Esophagus squamous epithelium (tissue), 4 donors: ENCODE measurements at regions not wholly inside any gene's neighbourhood (a gene's known extent, or its start where the extent isn't known, plus 50 kb on each side); places are given as distances from the start of the nearest gene placed in this dataset.

Source experiments
- CTCF ChIP-seq, 6 experiments: fragments of 450-650 bp in 4 of 6; fragments of 200-600 bp in 2 of 6; sonication (generic) in 2 of 6; IDR thresholded peaks; one replicate each; pipeline ENCODE4 v1.5.1; 2016 to 2019; ENCODE audit warnings: antibody characterized with exemption in 6 of 6, mild to moderate bottlenecking in 4 of 6, moderate library complexity in 4 of 6
- POLR2A ChIP-seq, 4 donors: fragments of 450-650 bp; IDR thresholded peaks; one replicate each; pipeline ENCODE4 v1.6.1; 2017; ENCODE audit warnings: antibody characterized with exemption in 4 of 4, mild to moderate bottlenecking in 4 of 4, moderate library complexity in 3 of 4

- TF ChIP-seq CTCF (IDR thresholded peaks at IDR 0.05) (no peak), POLR2A (IDR thresholded peaks at IDR 0.05) (no peak)
These were observed 197.5 kb upstream of the BCL6 start for GRCh38 chr3:187942658-187943241.
